Calu3 (cell line): ENCODE measurements at regions not wholly inside any gene's neighbourhood (a gene's known extent, or its start where the extent isn't known, plus 50 kb on each side); places are given as distances from the start of the nearest gene placed in this dataset.

Experiments used
- BruUV-seq: library from RNA; stranded (reverse); fragments of 400-500 nt; replicated peaks from 2 replicates; lab custom pipeline; 2021; lab: Mats Ljungman, UMichigan
- CTCF ChIA-PET: fragments of 300-600 bp; sonication (Branson Sonifier 250); formaldehyde crosslinking; loops from one replicate; lab custom pipeline; 2022; ENCODE audit warnings: antibody characterized with exemption; lab: Charles Lee
- DNase-seq: peaks from one replicate; pipeline ENCODE4 v3.0.0; 2022
- H3K27ac Mint-ChIP-seq: one replicate; pipeline ENCODE4 v1.8.0; 2022; ENCODE audit warnings: mixed read lengths; ENCODE audit not compliant: unreplicated experiment
- H3K27me3 Mint-ChIP-seq: one replicate; pipeline ENCODE4 v1.8.0; 2022; ENCODE audit warnings: mixed read lengths; ENCODE audit not compliant: unreplicated experiment
- H3K36me3 Mint-ChIP-seq: one replicate; pipeline ENCODE4 v1.8.0; 2022; ENCODE audit warnings: mild to moderate bottlenecking, moderate library complexity, mixed read lengths; ENCODE audit not compliant: insufficient read depth, unreplicated experiment
- H3K4me1 Mint-ChIP-seq: one replicate; pipeline ENCODE4 v1.8.0; 2022; ENCODE audit warnings: mild to moderate bottlenecking, low read depth, mixed read lengths; ENCODE audit not compliant: unreplicated experiment
- H3K4me3 Mint-ChIP-seq: one replicate; pipeline ENCODE4 v1.8.0; 2022; ENCODE audit warnings: mild to moderate bottlenecking, low read depth, moderate library complexity, mixed read lengths; ENCODE audit not compliant: unreplicated experiment
- H3K9me3 Mint-ChIP-seq: one replicate; pipeline ENCODE4 v1.8.0; 2022; ENCODE audit warnings: low read depth, mixed read lengths; ENCODE audit not compliant: unreplicated experiment
- intact Hi-C: fragments of 100-400 bp; cut with micrococcal nuclease; formaldehyde crosslinking; loops from one replicate; pipeline ENCODE4 v1.10.0; 2022; ENCODE audit not compliant: unreplicated experiment
- TF ChIP-seq, protein P1 (sequence below): fragments of 200-600 bp; IDR thresholded peaks from one replicate; pipeline ENCODE4 v1.8.0; 2022; ENCODE audit warnings: antibody characterized with exemption; ENCODE audit not compliant: unreplicated experiment

DNA sequence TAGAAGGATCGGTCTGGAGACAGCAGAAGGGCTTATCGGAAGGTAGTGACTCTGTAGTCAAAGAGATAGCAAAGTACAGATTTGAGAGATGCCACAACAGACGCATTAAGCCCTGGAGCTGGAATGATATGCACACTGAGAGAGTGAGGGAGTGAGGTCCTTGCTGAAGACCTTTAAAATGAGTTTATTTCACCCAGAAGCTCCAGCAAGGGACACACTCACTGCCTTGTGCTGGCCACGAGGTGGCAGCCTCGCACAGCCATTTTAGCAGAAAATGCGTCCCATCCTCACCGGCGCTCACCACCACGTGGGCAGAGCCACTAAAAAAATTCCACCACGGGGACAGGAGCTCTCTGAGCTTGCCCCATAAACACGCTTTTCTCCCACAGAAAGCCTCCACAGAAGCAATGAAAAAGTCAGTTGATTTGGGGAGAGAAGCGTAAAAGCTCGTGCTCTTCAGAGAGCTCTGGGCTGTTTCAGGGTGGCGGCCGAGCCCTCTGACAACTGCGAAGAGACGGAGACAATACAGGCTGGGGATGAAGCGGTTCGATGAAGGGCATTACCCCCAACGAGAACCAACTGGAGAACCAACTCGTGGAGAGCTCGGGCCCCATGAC lies 163.0 kb upstream of the KLF14 start:
- H3K36me3 Mint-ChIP-seq, result peaks cover 98% of the 10 kb centered on the region
- DNase-seq, result peak; percentile 80
- CTCF ChIA-PET, result interaction anchor here (0.6 to 2.8 kb wide), 25 partner anchors 9 to 642 kb away, joined by 3 to 25 read pairs (median 6); no protein-coding TSS in a partner anchor
- intact Hi-C loops, result loop anchor here (1.0 to 5.0 kb wide), 3 partner anchors 22 to 145 kb away; no protein-coding TSS in a partner anchor
- H3K4me3 Mint-ChIP-seq, result peak overlapping the region; percentile 82
- peaks cover 82% of the 10 kb centered on the region for H3K4me1 Mint-ChIP-seq
- no peaks in the 10 kb centered on the region for H3K9me3 Mint-ChIP-seq
- no peaks in the 10 kb centered on the region for H3K27me3 Mint-ChIP-seq
- BruUV-seq, result no TSS peak
- TF ChIP-seq, protein P1, sequence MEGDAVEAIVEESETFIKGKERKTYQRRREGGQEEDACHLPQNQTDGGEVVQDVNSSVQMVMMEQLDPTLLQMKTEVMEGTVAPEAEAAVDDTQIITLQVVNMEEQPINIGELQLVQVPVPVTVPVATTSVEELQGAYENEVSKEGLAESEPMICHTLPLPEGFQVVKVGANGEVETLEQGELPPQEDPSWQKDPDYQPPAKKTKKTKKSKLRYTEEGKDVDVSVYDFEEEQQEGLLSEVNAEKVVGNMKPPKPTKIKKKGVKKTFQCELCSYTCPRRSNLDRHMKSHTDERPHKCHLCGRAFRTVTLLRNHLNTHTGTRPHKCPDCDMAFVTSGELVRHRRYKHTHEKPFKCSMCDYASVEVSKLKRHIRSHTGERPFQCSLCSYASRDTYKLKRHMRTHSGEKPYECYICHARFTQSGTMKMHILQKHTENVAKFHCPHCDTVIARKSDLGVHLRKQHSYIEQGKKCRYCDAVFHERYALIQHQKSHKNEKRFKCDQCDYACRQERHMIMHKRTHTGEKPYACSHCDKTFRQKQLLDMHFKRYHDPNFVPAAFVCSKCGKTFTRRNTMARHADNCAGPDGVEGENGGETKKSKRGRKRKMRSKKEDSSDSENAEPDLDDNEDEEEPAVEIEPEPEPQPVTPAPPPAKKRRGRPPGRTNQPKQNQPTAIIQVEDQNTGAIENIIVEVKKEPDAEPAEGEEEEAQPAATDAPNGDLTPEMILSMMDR, result peak; percentile 82
- peak overlapping the region; percentile 97 for H3K27ac Mint-ChIP-seq

DNA sequence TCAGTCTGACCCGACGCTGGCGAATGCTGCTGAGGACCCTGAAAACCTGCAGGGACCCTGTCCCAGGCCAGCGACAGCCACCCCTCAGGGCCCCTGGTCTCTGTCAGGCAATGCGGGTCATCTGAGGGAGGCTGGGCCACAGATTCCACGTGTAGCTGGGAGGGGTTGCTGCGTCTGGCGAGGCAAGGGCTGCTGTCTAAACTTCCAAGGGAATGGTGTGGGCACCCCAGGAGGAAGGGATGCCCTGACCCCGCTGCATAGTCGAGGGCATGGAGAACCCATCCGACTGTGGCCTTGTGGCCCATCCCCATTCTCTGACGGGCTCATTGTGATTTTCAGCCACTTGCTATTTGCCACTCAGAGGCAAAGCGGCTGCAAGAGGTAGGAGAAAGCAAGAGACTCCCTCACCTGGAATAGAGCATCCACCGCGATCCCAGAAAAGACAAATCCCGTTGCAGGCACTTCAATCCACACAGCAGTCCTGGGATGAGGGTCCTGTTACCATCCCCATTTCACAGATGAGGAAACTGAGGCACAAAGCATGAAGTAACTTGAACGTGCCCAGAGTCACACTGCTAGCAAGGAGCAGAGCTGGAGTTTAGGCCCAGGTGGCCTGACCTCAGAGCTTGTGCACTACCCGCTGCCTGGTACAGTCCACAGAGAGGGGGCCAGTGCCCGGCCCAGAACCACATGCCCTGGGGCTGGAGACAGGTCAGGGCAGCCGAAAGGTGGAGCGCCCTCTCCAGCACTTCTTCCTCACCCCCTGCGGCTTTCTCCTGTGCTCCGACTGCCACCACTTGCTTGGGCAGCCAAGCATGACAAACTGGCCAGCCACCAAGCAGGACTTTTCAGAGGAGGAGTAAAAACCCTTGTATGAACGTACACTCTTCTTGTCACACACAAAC lies 163.8 kb upstream of the KLF14 start:
- peaks cover 99% of the 10 kb centered on the region for H3K36me3 Mint-ChIP-seq
- BruUV-seq, result TSS peak; percentile 3

DNA sequence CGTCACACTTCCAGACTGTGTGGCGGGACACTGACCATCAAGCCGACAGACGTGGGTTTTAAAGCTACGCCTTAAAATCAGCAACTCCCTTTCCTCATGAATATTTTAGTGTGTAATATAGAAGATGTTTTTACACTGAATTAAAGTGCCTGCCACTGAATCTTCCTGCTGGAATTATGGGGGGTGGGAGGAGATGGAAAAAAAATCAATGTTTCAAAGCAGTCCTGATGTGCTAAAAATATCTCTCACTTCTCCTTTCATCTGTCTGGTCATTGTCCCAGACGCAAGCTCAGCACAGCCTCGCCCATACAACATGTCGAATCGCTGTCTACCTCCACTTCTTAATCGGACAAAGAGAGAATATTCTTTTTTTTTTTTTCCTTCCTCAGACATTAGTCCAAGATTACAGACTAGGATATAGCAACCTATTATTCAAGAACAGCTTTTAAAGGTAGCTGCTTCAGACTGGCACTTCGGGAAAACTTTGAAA lies 165.1 kb upstream of the KLF14 start:
- DNase-seq, result no peak
- H3K4me3 Mint-ChIP-seq, result peak overlapping the region; percentile 82
- no peaks in the 10 kb centered on the region for H3K9me3 Mint-ChIP-seq
- H3K4me1 Mint-ChIP-seq, result peaks cover 85% of the 10 kb centered on the region
- H3K27me3 Mint-ChIP-seq, result peaks cover 4% of the 10 kb centered on the region
- TSS peak; percentile 1 for BruUV-seq
- H3K36me3 Mint-ChIP-seq, result peaks cover 99% of the 10 kb centered on the region
- intact Hi-C loops, result loop anchor here (2.0 to 5.0 kb wide), 2 partner anchors 108 to 143 kb away; no protein-coding TSS in a partner anchor
- TF ChIP-seq, protein P1, result no peak
- peak overlapping the region; percentile 97 for H3K27ac Mint-ChIP-seq
- CTCF ChIA-PET, result interaction anchor here (0.8 to 2.2 kb wide), 3 partner anchors 13 to 105 kb away, joined by 3 to 17 read pairs (median 4); no protein-coding TSS in a partner anchor

More for the DNA sequence above, 163.8 kb upstream of the KLF14 start:
- Mint-ChIP-seq H3K4me1 (peaks cover 84% of the 10 kb centered on the region), H3K9me3 (no peaks in the 10 kb centered on the region), H3K4me3 (peak overlapping the region; percentile 82), H3K27ac (peak overlapping the region; percentile 97), H3K27me3 (no peaks in the 10 kb centered on the region)
- intact Hi-C loops, result loop anchor here (2.0 to 5.0 kb wide), 2 partner anchors 109 to 145 kb away; no protein-coding TSS in a partner anchor
- TF ChIP-seq, protein P1, result no peak
- no peak for DNase-seq
- CTCF ChIA-PET, result interaction anchor here (0.6 to 2.8 kb wide), 23 partner anchors 8 to 641 kb away, joined by 3 to 25 read pairs (median 6); no protein-coding TSS in a partner anchor
